ENCODE measurements at regions not wholly inside any gene's neighbourhood (a gene's known extent, or its start where the extent isn't known, plus 50 kb on each side); places are given as distances from the start of the nearest gene placed in this dataset.
A peak's percentile ranks its signal among the peaks of the same experiment; 100 is the strongest.

GRCh38 chr17:5816491-5817070 lies 232.3 kb upstream of the NLRP1 start:
- DNase-seq = no peak
- Histone ChIP-seq H3K27ac (no peak overlapping the region), H3K27me3 (peaks cover 8% of the 10 kb centered on the region), H3K4me3 (no peak overlapping the region), H3K9me3 (no peaks in the 10 kb centered on the region), H3K4me1 (no peaks in the 10 kb centered on the region), H3K36me3 (no peaks in the 10 kb centered on the region)
- no peak for TF ChIP-seq CTCF (IDR thresholded peaks at IDR 0.05)
- no peak for ATAC-seq
- intact Hi-C loops (cut with DNase I) = no loop called here

DNA sequence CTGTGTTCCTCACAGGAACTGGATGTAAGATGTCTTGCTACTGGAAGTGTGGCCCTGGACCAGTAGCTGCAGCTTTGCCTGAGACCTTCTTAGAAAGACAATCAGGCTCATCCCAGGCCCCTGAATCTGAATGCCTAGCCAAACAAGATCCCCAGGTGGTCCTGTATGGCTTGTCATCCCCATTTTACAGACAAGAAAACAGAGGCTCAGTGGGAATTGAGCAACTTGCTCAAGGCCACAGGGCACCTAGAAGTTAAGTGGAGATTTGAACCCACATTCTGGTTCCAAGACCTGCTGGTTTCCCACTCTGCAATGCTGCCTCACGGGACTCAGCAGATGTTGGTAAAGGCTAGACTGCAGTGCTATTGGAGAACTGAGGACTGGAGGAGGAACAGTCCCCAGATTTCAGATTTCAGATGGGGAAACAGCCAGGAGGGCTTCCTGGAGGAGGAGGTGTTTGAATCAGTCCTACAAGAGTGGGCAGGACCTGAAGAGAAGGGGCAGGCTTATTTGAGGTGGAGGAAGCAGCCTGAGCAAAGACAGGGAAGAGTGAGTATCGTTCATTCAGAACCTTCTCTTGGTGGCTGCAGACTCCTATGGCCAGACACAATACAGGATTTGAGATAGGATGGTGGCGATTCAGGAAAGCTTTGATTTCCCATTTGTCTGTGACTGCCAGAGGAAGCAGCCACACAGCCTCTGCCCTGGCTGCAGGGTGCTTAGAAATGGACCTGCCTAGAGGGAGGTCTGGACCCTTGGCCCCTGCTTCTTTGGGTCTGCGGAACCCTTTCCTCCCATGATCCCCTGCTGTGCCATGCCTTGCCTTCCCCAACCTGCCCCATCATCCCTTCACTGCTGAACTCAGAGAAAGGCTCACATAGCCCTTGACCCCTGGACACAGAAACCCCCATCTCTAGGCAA lies 233.4 kb upstream of the NLRP1 start:
- intact Hi-C loops (cut with DNase I) = no loop called here
- H3K9me3 ChIP-seq = no peaks in the 10 kb centered on the region
- no peaks in the 10 kb centered on the region for H3K36me3 ChIP-seq
- DNase-seq (no peak), ATAC-seq (no peak)
- no peak overlapping the region for H3K27ac ChIP-seq
- H3K27me3 ChIP-seq = peaks cover 8% of the 10 kb centered on the region
- no peak for TF ChIP-seq CTCF (IDR thresholded peaks at IDR 0.05)
- H3K4me1 ChIP-seq = no peaks in the 10 kb centered on the region
- no peak overlapping the region for H3K4me3 ChIP-seq

DNA sequence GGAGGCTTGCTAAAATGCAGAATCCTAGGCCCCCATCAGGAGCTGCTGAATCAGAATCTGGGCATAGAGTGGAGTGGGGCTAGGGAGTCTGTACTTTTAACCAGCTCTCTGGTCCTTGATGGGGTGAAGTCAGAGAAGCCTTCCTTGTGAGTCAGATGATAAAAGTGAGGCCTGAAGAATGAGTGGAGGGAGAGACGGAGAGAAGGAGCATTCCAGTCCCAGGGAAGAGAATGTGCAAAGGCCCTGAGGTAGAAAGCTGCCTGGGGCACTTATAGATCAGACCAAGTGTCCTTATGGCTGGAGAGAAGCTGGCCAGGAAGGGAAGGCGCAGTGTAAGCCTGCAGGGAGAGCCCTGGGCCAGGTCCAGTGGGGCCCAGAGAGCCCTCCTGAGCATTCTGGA lies 235.1 kb upstream of the NLRP1 start:
- no peak for TF ChIP-seq CTCF (IDR thresholded peaks at IDR 0.05)
- no peak for DNase-seq
- no peaks in the 10 kb centered on the region for H3K9me3 ChIP-seq
- H3K4me1 ChIP-seq = no peaks in the 10 kb centered on the region
- H3K4me3 ChIP-seq = no peak overlapping the region
- no peak overlapping the region for H3K27ac ChIP-seq
- no peak for ATAC-seq
- peaks cover 8% of the 10 kb centered on the region for H3K27me3 ChIP-seq
- intact Hi-C loops (cut with DNase I) = no loop called here
- no peaks in the 10 kb centered on the region for H3K36me3 ChIP-seq

DNA sequence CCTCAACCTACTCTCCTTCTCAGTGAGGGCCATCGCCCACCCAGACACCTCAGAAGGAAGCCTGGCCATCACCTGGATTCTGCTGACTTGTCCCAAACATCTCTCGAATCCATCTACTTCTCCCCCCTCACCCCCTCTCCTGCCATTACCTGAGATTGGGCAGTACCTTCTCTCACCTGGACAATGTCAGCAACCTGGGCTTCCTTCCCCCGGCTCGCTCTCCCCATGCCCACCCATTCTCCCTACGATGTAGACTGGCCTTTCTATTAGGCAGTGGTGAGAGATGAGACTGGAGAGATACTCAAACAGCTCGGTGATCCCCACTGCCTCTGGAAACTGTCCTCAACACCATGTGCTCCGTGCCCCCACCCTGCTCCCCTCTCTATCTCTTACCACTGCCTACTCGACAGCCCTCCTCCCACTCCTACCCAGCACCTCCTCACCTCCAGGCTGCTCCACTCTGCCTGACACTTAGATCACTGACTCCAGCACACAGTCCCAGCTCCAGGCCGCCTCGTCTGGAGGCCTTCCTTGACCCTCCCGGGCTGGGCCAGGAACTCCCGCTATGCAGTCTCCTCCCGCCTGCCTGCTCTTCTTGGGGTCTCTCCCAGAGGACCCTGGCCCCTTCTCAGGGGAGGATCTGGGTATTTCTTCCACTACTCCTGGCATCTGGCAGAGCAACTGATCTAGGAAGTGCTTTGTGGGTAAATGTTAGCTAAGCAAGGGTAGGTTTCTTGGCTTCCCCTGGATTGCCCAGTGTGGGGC lies 235.8 kb upstream of the NLRP1 start:
- Histone ChIP-seq H3K27ac (no peak overlapping the region), H3K27me3 (peaks cover 12% of the 10 kb centered on the region), H3K36me3 (no peaks in the 10 kb centered on the region), H3K4me1 (no peaks in the 10 kb centered on the region), H3K4me3 (no peak overlapping the region), H3K9me3 (no peaks in the 10 kb centered on the region)
- peak; percentile 19 for ATAC-seq
- DNase-seq = no peak
- TF ChIP-seq CTCF (IDR thresholded peaks at IDR 0.05) = no peak
- intact Hi-C loops (cut with DNase I) = no loop called here

GRCh38 chr17:5820721-5821456 lies 236.6 kb upstream of the NLRP1 start:
- Histone ChIP-seq H3K27ac (no peak overlapping the region), H3K4me1 (no peaks in the 10 kb centered on the region), H3K4me3 (no peak overlapping the region), H3K36me3 (no peaks in the 10 kb centered on the region), H3K9me3 (no peaks in the 10 kb centered on the region), H3K27me3 (peaks cover 13% of the 10 kb centered on the region)
- ATAC-seq (no peak), DNase-seq (no peak)
- no peak for TF ChIP-seq CTCF (IDR thresholded peaks at IDR 0.05)
- intact Hi-C loops (cut with DNase I) = no loop called here
